ENCODE measurements at regions not wholly inside any gene's neighbourhood (a gene's known extent, or its start where the extent isn't known, plus 50 kb on each side); places are given as distances from the start of the nearest gene placed in this dataset.
"Not testable (repeated sequence)": the region's sequence is repeated elsewhere in the genome, so short reads cannot be mapped to it uniquely, and the experiment has no call there.

DNA sequence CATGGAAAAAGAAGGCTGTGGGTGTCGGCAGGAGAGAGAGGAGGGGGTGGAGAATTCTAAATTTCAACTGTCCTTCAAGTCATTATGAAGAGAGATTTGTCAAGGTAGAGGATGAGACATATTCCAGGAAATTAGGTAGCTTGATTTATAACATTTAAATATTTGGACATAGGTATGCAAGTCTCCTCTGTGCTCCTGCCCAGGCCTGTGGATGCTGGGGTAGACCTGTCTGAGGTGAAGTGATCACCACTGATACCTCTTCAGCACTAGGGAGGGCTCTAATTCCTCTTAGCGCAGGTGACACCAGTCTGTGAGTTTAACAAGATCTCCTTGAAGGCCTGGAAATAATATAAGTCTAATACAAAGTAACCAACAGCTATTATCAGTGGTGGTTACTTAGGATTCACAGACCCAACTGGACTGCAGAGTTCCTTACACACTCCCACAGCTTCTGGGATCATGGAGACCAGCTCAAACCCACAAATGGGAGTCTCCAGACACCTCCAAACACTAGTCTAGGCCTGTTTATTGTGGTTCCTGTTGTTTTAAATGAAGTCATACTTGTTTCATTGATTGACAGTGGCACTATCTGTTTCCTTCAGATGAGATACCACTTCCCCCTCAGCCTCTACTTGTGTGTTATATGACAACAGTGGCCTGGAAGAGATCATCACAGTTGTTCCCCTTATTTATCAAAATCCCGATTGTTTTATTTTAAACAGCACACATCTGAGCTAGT, 104.1 kb upstream of the ITPRID2 start:
- no peak for DNase-seq (ENCODE audit: extremely low read depth, low read depth)

- DNase-seq (ENCODE audit: extremely low read depth, low read depth), result no peak
Measured at GRCh38 chr2:181788897-181789555, 102.5 kb upstream of the ITPRID2 start.

GRCh38 chr2:181789827-181790448, 101.6 kb upstream of the ITPRID2 start:
- no peak for DNase-seq (ENCODE audit: extremely low read depth, low read depth)

- peak; percentile 89 for DNase-seq (ENCODE audit: extremely low read depth, low read depth)
Measured at GRCh38 chr2:181790716-181791649, 100.5 kb upstream of the ITPRID2 start.

DNA sequence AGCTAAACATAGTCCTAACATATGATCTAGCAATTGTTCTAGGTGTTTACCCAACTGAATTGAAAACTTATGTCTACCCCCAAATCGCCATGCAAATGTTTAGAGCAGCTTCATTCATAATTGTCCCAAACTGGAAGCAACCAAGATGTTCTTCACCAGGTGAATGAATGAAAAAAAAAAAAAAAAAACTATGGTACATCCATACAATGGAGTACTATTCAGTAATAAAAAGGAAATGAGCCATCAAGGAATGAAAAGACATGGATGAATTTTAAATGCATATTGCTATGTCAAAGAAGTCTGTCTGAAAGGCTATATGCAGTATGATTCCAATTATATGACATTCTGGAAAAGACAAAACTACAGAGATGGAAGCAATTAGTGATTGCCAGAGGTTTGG, 98.6 kb upstream of the ITPRID2 start:
- no peak for DNase-seq (ENCODE audit: extremely low read depth, low read depth)

DNA sequence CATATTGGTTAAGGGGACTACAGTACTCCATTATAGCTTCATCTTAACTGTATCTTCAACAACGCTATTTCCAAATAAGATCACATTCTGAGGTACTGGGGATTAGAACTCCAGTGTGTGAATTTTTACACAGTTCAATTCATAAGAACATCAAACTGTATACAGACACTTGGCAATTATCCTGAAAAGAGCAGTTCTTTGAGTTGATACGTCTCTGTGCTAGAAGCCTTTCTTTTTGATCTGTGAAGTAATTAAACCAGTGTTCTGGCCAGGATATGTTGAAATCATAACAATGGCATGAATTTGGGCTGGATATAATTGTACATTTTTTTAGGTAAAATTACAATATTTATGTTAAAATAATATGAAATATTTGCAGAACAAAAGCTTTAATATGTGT, 93.5 kb upstream of the ITPRID2 start:
- no peak for DNase-seq (ENCODE audit: extremely low read depth, low read depth)

- DNase-seq (ENCODE audit: extremely low read depth, low read depth), result not testable (repeated sequence)
Measured at GRCh38 chr2:181802300-181802699, 89.2 kb upstream of the ITPRID2 start.

GRCh38 chr2:181803903-181804799, 87.4 kb upstream of the ITPRID2 start:
- not testable (repeated sequence) for DNase-seq (ENCODE audit: extremely low read depth, low read depth)

- no peak for DNase-seq (ENCODE audit: extremely low read depth, low read depth)
Measured at GRCh38 chr2:181805228-181806038, 86.1 kb upstream of the ITPRID2 start.

DNA sequence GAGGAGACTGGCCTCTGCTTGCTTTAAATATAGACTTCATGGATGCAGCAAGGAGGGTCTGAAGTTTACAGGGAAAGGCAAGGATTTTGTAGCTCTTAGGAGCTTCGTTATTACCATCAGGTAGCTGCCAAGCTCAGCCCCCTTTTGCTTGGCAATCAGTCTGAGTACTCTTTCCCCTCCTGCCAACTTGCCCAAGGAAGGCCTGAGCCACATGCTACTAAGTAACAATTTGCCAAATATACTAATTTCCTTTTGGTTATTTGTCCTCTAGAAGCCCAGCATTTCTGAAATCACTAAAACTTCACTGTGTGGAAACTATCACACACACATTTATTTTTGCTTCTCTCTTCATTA, 85.5 kb upstream of the ITPRID2 start:
- no peak for DNase-seq (ENCODE audit: extremely low read depth, low read depth)

DNA sequence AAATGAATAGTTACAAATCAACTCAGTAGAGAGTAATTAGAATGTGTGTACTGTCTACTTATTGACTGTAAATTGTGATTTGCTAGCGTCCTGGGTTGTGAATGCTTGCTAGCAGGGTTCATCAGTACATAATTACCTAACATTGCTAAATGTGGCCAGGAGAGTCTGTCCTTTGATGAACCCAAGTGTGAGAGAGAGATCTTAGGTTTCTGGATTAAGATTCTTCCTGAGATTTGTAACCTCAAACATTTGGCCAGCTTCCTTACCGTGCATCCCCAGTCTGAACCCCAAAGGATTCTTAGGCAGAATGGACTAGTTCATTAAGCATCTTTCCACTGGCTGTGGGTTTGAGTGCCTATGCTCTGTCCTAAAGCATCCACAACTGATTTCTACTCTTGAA, 84.0 kb upstream of the ITPRID2 start:
- no peak for DNase-seq (ENCODE audit: extremely low read depth, low read depth)

DNA sequence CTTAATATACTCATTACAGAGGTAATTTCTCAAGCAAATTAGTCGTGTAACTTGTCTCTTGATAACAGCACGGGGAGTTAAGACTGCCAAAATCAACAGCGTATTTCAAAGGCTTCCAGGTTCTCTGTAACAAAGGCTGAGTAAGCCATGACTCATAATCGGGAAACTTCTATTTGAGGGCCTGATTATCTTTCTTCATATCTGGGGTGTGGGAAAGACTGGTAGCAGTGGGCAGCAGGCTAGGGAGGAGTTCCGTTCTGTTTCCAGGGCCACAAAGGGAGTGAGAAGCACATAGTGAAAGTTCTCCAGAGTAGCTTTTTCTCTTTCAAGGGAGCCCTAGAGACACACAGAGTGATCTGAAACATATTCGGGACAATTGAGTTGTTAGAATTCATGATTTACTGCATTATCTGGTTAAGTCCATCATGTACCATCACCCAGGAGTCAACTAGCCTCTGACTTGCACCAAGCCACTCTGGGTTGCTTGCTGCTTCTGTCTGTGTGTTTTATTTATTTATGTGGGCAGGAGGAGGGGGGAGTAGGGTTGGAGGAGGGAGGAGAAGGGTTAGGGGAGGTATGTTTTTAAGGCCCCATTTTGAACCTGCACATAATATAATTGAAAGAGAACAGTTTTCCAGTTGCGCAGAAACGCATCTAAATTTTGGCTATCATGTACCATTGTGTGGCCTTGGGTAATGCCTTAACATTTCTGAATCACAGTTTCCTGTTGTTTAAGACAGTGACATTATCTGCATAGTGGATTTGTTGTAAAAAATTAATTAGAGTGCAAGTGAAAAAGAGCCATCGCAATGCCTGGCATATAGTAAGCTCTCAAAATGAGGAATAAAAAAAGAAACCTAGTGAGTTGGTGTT, 80.5 kb upstream of the ITPRID2 start:
- DNase-seq (ENCODE audit: extremely low read depth, low read depth), result peak; percentile 68

DNA sequence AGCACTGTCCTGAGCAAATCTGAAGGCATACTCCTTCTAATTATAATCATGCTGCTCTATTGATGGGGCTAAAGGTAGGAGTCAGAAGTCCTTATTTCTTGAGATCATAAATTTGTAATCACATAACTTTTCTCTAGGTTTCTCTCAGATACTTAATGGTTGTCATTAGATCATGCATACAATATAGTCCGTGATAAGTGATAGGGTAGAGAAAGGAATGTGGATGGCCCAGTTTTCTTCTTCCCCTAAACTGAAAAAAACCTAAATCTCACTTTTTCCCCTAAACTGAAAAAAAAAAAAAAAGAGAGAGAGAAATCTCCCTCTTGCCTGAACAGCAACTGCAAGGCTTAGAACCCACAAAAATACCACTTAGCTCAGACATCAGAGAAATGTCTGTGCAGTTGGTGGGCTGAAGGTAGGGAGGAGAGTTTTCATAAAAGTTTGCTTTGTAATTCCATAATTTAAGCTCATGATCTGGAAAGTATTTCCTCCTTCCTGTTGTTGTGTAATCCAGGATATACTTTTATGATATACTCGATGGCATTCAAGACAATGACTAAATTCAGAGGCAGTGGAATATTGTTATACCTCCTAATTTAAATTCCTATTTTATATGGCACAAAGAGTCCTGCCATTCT, 79.3 kb upstream of the ITPRID2 start:
- no peak for DNase-seq (ENCODE audit: extremely low read depth, low read depth)

DNA sequence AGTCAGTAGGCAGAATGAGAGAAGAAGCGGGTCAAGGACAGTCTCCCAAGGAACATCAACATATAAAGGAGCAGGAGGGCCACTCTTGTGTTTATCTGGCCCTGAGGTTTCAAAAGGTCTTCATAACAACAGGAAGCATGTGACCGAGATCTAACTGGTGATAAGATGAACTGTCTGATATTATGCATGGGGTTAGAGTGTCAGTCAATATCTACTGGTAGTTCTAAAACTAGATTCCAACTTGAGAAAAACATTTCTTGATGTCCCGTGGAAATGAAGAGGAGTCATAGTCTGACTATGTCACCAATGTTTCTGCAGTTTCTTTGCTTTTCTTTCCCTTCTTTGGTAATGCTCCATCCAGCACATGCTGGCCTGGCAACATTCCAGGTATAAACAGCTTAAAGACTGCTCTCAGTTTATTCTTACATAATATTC, 77.5 kb upstream of the ITPRID2 start:
- no peak for DNase-seq (ENCODE audit: extremely low read depth, low read depth)

- DNase-seq (ENCODE audit: extremely low read depth, low read depth), result no peak
Measured at GRCh38 chr2:181817509-181817908, 74.0 kb upstream of the ITPRID2 start.

DNA sequence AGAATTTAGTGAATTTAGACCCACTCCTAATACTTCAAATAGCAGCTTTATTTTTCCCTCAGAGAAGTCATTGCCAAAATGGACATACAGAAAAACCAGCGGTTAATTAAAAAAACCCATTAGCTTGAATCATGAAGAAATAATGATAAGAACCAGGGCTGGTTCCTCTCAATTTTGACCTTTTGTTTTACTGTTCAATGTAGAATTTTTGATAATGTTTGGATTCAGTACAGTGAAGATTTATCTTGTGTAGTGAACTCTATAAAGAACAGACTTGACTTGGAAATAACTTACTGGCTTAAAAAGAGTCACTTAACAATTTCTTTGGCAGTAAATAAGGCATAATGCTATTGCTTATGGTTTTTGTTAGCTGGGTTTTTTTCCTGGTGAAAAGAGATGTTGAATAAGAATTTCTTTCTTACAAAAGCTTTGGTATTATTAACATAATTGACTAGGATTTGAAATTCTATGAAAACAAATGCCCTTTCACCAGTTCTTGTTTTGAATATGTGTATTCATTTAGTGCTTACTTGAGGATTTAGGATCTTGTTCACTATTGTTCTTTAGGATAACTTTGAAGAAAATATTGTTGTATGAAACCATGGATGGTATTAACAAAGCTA, 73.4 kb upstream of the ITPRID2 start:
- no peak for DNase-seq (ENCODE audit: extremely low read depth, low read depth)

- peak; percentile 59 for DNase-seq (ENCODE audit: extremely low read depth, low read depth)
Measured at GRCh38 chr2:181818840-181819239, 72.7 kb upstream of the ITPRID2 start.

Measured in NCI-H460 (cell line).